NCI-H1092 treated with DMSO at 0.1 percent for 48 hours (cell line): ENCODE measurements at regions not wholly inside any gene's neighbourhood (a gene's known extent, or its start where the extent isn't known, plus 50 kb on each side); places are given as distances from the start of the nearest gene placed in this dataset.
"Not testable (repeated sequence)": the region's sequence is repeated elsewhere in the genome, so short reads cannot be mapped to it uniquely, and the experiment has no call there.

ENCODE experiments used
- DNase-seq: peaks from one replicate; lab custom pipeline; 2025; lab: John Stamatoyannopoulos, UW

DNA sequence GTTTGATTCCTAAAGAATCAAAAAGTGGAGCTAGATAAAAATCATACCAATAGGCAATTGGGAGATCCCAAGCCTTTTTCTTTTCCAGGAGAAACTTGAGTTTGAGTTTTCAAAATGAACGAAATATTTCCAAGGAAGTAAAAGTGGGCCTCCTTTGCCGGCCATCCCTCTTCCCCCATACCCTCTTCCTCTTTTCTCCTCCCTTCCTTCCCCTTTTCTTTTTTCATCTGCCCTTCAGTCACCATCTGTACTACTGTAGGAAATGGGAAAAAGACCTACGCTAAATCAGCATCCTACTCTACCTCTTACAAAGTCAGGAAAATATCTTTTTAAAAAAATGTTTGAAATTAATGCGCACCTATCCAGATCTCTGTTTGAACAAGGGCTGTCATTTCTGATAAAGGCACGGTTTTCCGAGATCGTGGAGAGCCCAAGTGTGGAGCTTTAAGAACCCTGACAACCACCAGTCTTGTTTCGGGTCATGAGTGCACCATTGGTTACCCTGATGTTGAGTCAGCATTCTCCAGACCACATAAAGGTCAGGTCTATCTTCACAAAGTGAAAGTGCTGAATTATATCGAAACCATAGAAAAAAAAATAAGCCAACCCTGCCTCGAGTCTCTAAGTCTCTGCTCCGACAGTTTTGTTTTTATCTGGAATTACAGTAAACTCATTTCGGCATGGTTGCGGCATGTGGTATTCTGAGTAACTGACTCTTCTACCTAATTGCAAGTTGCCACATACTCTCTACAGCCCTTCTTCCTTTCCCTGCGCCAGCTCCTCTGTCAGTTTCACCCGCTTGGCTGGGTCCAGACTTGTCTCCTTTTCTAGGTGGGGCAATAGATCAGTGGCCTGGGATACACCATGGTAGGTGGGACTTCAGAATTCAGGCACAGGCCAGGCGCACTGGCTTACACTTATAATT is 140.2 kb upstream of the KLF3 start:
- DNase-seq, result no peak

DNA sequence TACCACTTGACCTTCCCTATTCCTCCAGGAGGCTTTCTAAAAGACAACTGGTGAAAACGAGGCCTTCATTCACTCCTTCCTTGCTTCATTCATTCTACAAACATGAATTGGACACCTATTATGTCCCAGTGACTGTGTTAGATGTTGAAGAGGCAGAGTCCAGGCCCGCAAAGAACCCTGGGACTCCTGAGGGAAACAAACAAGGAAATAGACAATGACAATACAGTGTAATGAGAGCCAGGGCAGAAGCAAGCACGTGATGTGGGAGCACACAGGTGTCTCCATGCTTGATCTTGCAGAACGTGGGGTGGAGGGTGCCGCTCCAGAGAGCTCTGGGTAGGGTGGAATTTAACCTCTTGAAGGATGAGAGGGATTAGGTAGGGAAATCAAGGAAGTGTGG is 137.6 kb upstream of the KLF3 start:
- no peak for DNase-seq

DNA sequence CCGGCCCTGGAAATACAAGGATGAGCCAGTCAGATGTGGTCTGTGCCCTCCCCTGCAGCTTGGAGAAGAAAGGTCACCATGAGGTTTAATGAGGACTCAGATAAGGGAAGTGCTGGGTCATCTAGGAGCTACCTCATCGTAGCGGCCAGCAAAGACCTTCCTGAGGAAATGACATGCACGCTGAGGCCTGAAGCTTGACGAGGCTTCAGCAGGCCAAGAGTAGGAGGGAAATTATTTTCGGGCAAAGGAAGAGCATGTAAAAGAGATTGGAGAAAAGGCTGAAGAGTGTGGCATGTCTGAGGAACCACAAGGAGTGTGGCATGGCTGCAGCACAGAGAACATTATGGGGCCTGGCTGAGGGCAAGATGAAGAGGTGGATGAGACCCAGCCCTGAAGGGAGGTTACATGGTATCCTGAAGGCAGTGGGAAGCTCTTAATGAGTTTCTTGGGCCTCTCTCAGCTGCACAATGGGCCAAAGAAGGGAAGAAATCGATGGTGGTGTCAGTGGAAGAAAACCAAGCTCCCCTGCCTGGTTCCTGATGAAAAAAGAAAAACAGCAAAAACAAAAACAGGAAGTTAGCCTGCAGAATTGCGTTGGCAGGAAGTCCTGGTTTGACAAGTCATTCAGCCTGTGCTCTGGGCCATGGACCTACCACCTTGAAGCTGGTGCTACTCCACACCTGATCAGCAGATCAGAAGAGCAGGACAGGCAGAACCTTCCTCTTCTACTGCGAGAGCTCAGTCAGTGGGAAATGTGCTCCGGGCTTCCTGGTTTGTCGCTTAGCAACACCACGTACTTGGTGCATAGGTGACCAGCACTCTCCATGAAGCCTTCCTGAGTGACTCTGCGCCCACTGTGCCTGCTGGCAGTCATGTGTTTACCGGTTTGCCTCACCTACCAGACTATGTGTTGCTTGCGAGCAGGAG is 134.5 kb upstream of the KLF3 start:
- peak; percentile 59 for DNase-seq

DNA sequence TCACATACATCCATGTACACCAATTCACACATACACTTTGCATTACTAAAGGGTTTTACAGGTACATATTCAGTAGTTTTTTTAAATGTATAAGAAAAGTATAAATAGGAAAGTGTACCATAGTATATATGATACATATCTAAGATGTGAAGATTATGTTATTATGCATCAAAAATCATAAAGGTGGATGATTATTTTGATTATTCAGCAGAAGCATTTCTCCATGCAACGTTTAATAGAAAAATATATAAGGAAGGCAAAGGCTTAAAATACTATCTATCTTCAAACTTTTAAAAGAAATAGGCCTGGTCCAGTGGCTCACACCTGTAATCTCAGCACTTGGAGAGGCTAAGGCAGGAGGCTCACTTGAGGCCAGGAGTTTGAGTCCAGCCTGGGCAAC is 133.5 kb upstream of the KLF3 start:
- no peak for DNase-seq

DNA sequence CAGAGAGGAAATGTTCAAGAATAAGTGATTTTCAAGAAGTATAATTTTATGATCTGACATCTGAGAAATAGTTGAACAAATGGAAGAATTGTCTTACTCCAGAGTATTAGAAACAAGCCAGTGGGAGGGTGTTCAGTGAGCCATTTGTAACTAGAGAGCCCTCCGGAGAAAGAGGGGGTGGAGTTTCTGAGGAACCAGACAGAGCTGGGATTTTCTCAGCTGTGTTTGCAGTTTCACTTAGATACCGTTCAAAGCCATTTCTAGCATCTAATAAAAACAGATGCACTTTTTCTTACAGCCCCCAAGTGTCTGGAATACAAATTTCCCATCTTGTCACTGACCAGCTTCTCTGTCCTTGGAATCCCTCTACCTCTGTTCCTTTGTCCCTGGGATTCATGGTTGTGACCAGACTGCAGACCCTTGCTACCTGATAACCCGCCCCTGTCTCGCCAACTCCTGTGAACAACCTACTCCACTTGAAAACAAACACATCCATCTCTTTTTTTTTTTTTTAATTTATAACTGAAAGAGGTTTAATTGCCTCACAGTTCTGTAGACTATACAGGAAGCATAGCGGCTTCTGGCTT is 132.8 kb upstream of the KLF3 start:
- peak; percentile 18 for DNase-seq

DNA sequence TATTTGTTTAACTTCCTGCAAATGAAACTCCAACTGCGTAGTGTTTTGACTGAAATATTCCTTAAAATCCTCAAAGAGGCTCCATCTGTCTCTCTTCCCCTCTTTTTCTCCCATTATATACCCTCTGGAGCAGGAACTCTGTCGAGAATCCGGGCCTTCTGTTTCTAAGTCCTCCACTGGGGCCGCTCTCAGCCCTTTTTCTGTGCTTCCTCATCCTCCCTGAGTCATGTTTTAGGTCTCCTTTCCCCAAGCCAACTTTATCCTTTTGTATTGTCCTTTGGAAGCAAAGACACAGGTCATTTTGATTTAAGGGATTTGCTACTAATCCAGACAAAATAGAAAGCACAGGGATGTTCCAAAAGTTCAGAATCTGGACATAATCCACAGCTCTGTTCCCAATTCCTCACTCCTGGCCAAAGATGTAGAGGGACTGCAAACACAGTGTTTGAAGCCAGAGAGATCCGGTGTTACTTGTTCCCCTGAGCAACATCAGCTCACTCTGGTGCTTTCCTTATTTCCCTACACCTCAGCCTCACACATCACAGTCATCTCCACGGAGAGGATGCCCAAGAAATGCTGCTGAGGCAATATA is 131.0 kb upstream of the KLF3 start:
- DNase-seq, result no peak

DNA sequence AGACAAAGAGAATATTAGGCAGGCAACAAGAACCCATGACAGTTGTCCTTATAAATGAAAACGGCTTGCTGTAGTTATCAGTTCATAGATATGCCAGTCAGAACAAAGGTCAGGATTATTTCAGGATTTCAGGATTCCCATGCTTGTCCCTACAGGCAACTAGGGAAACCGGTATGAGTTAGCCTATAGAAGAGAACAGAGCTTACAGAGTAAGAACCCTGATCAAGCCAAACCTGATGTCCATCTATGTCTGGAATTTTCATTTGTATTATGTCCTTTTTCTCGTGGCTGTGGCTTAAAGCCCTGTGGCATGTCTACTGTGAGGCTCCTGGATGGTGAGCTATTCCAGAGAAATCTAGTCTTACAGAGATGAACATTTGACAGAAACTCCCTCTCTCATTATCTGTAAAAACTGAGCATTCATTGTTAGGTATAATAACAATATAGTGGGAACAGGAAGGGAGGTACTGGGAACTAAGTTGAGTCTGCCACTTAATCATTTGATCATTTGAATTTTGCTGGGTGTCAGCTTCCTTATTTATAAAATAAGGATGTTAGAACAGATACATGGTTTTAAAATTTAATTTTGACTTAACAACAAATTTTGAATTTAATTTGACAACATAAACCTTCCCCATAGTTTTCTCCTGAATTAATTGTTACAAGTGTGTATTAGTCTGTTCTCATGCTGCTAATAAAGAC is 129.5 kb upstream of the KLF3 start:
- no peak for DNase-seq

DNA sequence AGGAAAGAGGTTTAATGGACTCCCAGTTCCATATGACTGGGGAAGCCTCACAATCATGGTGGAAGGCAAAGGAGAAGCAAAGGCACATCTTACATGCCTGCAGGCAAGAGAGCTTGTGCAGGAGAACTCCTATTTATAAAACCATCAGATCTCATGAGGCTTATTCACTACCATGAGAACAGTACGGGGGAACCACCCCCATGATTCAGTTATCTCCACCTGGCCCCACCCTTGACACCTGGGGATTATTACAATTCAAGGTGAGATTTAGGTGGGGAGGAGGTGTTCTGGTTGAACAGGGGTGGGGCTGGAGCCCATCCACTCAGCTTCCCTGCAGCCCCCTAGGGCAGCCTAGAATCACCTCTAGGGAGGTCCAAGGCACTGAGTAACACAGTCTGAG is 128.9 kb upstream of the KLF3 start:
- not testable (repeated sequence) for DNase-seq

DNA sequence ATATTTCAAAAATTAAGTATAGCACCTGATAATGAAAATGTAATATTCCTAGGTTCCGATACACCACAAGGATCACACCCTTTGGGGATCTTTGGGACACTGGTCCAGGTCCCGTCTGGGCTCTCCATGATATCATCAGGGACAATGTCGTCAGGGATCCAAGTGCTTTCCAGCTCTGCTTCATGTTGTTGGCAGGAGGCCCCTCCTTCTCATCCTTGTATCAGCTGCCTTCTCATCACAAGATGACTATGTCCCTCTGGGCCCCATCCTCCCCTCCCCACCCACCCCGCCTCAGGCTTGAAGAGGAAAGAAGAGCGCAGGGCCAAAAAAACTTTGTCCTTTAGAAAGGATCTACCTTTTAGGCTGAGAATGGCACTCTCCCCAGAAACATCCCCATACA is 128.3 kb upstream of the KLF3 start:
- no peak for DNase-seq

DNA sequence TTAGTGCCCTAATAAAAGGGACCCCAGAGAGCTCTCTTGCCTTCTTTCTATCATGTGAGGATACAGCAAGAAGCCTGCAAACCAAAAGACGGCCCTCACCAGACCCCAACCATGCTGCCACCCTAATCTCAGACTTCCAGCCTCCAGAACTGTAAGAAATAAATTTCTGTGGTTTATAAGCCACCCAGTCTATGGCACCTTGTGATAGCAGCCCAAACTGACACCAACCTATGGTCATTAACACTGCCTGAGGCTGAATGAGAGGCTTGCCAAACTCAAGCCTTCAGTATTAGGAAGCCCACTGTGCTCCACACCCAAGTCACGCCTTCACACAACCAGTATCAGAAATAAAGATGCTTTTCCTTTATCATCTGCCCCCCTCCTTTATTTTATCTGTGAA is 127.3 kb upstream of the KLF3 start:
- DNase-seq, result no peak

DNA sequence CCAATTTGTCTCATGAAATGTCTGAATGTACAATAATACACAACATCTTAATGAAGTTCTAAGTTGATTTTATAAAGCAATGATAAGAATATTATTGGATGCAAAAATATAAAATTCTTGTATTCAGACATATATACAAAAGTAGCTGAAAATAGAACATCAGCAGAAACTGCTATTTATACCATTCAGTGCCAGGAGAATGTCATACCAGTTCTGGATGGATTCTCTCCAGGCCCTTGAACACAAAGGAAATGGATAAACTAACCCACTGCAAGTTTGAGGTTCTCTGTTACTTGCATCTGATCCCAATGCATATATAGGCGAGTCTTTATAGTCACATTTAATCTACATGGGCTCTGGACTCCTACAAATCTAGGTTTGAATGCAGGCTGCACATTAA is 126.3 kb upstream of the KLF3 start:
- DNase-seq, result no peak

DNA sequence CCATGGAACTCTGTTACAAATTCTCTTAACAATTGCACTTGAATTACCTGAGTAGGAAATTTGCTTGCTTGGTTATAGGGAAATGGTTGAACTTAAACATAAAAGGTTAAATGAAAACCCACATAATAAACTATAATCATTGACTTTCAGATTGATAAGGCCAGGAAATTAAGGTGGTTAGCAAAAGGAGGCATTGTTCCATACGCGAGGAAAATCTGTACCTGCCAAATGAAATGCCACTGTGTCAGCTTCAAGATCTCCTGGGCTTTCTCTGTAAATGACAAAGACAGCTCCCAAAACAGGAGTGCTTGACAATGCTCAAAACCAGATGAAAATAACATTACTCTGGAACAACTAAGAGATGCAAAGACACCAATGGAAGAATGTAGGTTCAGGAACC is 125.5 kb upstream of the KLF3 start:
- no peak for DNase-seq

DNA sequence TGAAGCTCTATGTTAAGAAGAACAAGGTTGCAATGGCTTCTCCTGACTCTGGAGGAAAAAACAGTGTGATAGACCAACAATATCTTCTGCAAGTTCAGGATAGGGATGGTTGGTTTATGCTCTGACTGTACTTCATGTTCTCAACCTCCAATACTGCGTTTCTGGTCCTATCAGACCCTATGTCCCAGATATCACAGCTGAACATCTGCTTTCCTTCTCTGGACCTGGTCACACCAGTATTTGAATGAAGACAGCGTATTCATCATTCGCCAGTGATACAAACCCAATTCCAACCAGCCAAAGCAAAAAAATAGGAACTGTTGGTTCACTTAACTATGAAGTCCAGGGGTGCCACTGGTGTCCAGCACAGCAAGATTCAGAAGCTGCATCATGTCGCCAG is 124.5 kb upstream of the KLF3 start:
- no peak for DNase-seq

DNA sequence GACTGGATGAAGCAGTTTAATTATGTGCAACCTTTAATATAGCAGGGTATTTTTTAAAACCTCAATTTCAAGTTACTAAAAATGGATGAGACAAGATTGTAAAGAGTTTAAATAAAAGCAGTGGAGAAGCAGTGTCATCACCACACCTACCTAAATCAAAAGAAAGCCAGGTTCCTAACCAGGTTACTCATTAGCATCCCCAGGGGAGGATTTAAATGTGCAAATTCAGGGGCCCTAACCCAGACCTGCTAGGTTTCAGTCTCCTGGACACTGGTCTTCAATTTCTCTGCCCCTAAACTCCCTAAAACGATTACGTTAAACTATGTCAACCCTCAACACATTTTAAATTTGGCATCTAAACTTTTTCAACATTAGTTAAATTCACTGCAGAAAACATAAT is 116.9 kb upstream of the KLF3 start:
- no peak for DNase-seq

DNA sequence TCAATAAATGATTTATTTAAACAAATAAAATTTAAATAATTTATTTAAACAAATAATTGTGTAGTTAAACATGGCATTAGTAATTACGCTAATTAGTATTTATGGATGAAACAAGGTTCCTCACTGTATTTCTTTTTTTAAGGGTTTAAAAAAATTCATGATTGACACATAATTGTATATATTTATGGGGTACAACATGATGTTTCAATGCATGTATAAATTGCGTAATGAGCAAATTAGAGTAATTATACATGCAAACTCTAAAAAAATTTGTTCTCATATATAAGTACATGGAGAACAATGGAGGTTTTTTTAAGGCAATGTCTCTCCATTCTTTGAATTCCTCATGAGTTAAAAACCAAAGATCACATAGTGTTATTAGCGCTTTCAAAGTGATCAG is 115.7 kb upstream of the KLF3 start:
- no peak for DNase-seq

DNA sequence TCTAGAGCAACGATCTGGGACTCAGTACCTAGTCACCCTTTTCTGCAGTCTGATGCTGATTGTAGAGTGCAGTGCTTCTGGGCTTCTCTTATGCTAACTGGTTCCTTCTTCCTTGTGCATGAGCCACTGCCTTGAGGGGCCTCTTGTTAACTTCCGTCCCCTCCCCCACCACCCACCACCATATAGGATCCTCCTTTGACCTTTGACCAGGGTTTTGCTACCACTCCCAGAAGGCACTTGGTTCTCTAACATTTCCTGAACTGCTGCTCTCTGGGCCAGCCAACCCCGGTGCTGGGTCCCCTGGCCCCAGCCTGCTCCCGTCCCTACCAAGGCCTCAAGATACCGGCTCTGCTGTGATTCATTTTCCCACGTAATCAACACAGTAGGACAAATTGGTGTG is 104.6 kb upstream of the KLF3 start:
- DNase-seq, result no peak

DNA sequence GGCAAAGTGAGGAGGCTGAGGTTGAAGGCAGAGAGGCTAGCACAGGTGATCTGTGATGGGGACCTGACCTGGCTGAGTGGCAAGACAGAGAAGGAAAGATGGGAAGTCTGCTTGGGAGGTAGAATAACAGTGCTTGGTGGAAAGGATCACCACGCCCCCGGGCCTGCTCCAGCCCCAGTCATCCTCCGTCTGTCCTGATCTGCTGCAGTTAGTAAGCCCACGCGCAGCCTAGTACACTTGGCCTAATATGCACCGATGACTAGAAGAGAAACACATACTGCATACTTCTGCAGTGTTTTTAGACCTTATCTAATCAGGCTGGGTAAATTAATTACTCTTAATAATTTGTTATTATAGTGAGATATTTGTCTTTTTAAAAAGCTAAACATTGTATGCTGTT is 103.7 kb upstream of the KLF3 start:
- DNase-seq, result no peak

DNA sequence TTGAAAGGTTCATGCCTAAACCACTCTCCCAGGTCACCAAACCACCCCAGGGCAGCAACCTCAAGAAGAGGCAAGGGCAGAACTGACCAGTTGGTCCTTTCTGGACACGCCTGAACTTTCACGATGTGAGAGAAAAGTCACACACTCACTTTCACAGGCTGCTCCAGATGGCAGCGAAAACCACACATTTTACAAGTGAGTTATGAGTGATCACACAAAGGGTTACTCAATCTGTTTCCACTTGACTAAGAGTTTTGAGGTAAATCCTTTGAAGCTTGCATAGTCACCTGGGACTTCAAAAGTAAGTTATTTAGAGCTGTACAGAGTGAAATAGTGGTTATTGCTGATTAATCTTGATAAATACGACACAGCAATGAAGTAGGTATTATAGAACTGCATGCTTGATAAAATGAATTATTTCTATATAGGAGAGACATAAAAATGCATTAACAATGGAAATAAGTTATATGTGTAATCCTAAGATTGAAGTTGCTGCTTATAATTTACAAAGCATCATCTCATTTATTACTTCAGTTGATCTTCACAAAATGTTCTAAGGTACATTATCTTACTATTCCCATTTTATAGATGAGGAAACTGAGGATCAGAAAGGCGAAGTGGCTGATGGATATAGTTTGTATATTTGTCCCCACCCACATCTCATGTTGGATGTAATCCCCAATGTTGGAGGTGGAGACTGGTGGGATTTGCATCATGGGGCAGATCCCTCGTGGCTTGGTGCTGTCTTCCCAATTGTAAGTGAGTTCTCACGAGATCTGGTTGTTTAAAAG is 103.0 kb upstream of the KLF3 start:
- DNase-seq, result no peak

DNA sequence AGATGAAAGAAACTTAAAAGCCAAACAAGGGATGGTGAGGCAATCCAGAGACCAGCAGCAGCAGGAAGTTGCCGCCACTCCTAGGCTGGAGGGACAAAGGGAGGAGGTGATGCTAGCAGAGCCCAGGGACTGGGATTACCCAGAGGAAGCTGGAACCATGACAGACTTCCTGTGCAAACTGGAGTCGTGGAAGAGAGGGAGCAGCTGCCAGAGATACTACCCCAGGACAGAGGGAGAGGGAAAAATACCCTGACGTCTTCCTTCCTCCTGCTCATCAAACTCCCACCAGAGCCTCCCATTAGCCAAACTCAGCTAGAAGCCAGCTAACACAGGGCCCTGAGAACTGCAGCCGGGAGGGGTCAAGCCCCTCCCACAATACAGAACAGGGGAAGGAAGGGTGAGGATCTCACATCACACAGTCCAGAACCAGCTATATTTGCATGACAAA is 101.2 kb upstream of the KLF3 start:
- peak; percentile 2 for DNase-seq

DNA sequence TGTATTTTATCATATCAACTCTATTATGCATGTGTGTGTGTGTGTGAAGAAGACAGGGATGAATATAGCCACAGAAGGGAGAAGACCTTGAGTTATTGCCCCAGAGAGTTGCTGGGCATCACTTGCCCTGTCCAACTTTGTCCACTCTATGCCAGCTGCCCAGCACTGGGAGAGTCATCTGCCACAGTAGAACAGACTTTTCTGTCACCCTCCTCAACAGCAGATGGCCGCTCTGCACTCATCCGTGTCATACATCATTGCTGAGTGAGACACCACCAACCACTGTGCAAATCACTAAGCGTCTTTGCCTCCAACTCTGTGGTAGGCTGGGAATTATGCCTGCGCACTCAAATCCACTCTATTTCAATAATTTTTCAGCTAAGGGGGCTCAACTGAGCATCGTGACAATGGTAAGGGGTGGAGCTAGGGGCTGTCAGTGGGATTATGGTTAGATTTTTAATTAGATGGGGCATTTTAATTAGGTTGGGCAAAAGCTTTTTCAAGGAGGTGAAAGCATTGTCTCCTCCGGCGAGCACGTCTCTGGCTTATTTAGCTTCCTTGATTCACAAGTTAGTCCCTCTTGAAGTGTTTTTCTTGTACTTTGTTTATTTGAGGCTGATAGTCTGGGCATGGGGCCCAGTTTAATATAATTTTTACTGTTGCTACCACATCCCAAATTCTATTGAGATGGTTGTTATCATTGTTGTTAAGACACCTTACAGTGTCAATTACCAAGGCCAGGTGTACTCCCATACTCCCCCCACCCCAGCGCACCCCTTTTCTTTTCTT is 100.1 kb upstream of the KLF3 start:
- peak; percentile 41 for DNase-seq
